Gastroesophageal sphincter (tissue), 3 donors: ENCODE measurements at regions not wholly inside any gene's neighbourhood (a gene's known extent, or its start where the extent isn't known, plus 50 kb on each side); places are given as distances from the start of the nearest gene placed in this dataset.

Experiments used
- CTCF ChIP-seq, 4 experiments: fragments of 200-600 bp in 2 of 4; fragments of 450-650 bp in 2 of 4; sonication (generic) in 1 of 4; IDR thresholded peaks; one replicate each; pipeline ENCODE4 v1.5.1; 2017 to 2019; ENCODE audit warnings: antibody characterized with exemption in 4 of 4, mild to moderate bottlenecking in 2 of 4, moderate library complexity in 2 of 4
- EP300 ChIP-seq: sonication (generic); formaldehyde crosslinking; IDR thresholded peaks from one replicate; pipeline ENCODE4 v1.6.1; 2017; ENCODE audit warnings: antibody characterized with exemption, mild to moderate bottlenecking
- POLR2A ChIP-seq, 2 donors: fragments of 450-650 bp; IDR thresholded peaks; one replicate each; pipeline ENCODE4 v1.6.1; 2017; ENCODE audit warnings: antibody characterized with exemption in 2 of 2, mild to moderate bottlenecking in 2 of 2, moderate library complexity in 1 of 2
- POLR2AphosphoS5 ChIP-seq: sonication (generic); formaldehyde crosslinking; IDR thresholded peaks from one replicate; pipeline ENCODE4 v1.6.1; 2017; ENCODE audit warnings: antibody characterized with exemption

GRCh38 chr3:178181784-178182183 is 354.5 kb upstream of the KCNMB2 start:
- no peak for TF ChIP-seq CTCF (IDR thresholded peaks at IDR 0.05)
- no peak for TF ChIP-seq POLR2A (IDR thresholded peaks at IDR 0.05)
- no peak for TF ChIP-seq POLR2AphosphoS5
- TF ChIP-seq EP300 = no peak
